SU-DHL-6 (cell line): ENCODE measurements at regions not wholly inside any gene's neighbourhood (a gene's known extent, or its start where the extent isn't known, plus 50 kb on each side); places are given as distances from the start of the nearest gene placed in this dataset.

Experiments
- H2AFZ ChIP-seq: fragments of 200-600 bp; sonication (generic); 2 replicates; pipeline ENCODE4 v1.6.1; 2014; ENCODE audit warnings: low read depth, mild to moderate bottlenecking, moderate library complexity, mixed read lengths, antibody characterized with exemption, low read length; ENCODE audit not compliant: severe bottlenecking
- H3F3A ChIP-seq: fragments of 200-600 bp; shearing (Covaris generic); 2 replicates; pipeline ENCODE4 v1.6.0; 2016; ENCODE audit warnings: antibody characterized with exemption, mild to moderate bottlenecking; ENCODE audit not compliant: insufficient read depth
- H3K27ac ChIP-seq: fragments of 200-600 bp; sonication (generic); 2 replicates; pipeline ENCODE4 v1.5.1; 2016; ENCODE audit warnings: low read depth, mild to moderate bottlenecking, low read length, moderate library complexity, mixed read lengths
- H3K27me3 ChIP-seq: fragments of 200-600 bp; sonication (generic), shearing (Covaris generic); 2 replicates; pipeline ENCODE4 v1.6.0; 2014; ENCODE audit warnings: mild to moderate bottlenecking, low read length
- H3K36me3 ChIP-seq: fragments of 200-600 bp; sonication (generic); 2 replicates; pipeline ENCODE4 v1.6.1; 2014; ENCODE audit warnings: mild to moderate bottlenecking, low read length, mixed read lengths
- H3K4me2 ChIP-seq: fragments of 300-600, 200-600 bp; shearing (Covaris generic), sonication (generic); 2 replicates; pipeline ENCODE4 v1.6.0; 2014; ENCODE audit warnings: low read length, low read depth, mild to moderate bottlenecking; ENCODE audit not compliant: poor library complexity, severe bottlenecking
- H3K4me3 ChIP-seq: fragments of 200-600 bp; sonication (generic); 2 replicates; pipeline ENCODE4 v1.5.1; 2014; ENCODE audit warnings: antibody characterized with exemption, low read length, mild to moderate bottlenecking, mixed read lengths; ENCODE audit not compliant: insufficient read depth, poor library complexity, severe bottlenecking
- H3K79me2 ChIP-seq: fragments of 200-600 bp; sonication (generic); 2 replicates; pipeline ENCODE4 v1.6.1; 2014; ENCODE audit warnings: mild to moderate bottlenecking, low read length, moderate library complexity; ENCODE audit not compliant: insufficient read depth
- H3K9ac ChIP-seq: fragments of 200-600 bp; sonication (generic); 2 replicates; pipeline ENCODE4 v1.7.0; 2014; ENCODE audit warnings: mild to moderate bottlenecking, low read length
- H3K9me2 ChIP-seq: fragments of 200-600 bp; sonication (generic); replicated peaks from 2 replicates; pipeline ENCODE4 v1.6.1; 2014; ENCODE audit warnings: low read length; ENCODE audit not compliant: insufficient read depth
- H3K9me3 ChIP-seq: fragments of 200-600 bp; sonication (generic); 2 replicates; pipeline ENCODE4 v1.6.1; 2014; ENCODE audit warnings: low read length, mixed read lengths; ENCODE audit not compliant: insufficient read depth
- H4K20me1 ChIP-seq: fragments of 200-600 bp; sonication (generic); 2 replicates; pipeline ENCODE4 v1.6.1; 2014; ENCODE audit warnings: low read depth, mild to moderate bottlenecking, antibody characterized with exemption, low read length, moderate library complexity, mixed read lengths
- EZH2phosphoT487 ChIP-seq: fragments of 200-600 bp; sonication (generic), shearing (Covaris generic); conservative IDR thresholded peaks from 2 replicates; pipeline ENCODE4 v1.6.1; 2018; ENCODE audit warnings: mild to moderate bottlenecking, antibody characterized with exemption, low read length, moderate library complexity, mixed read lengths
- TF ChIP-seq, protein P1 (sequence below): fragments of 200-600 bp; sonication (generic); IDR thresholded peaks from one replicate; pipeline ENCODE4 v1.5.1; 2017; ENCODE audit warnings: antibody characterized with exemption, mild to moderate bottlenecking, low read length, moderate library complexity; ENCODE audit not compliant: insufficient read depth, poor library complexity, severe bottlenecking

DNA sequence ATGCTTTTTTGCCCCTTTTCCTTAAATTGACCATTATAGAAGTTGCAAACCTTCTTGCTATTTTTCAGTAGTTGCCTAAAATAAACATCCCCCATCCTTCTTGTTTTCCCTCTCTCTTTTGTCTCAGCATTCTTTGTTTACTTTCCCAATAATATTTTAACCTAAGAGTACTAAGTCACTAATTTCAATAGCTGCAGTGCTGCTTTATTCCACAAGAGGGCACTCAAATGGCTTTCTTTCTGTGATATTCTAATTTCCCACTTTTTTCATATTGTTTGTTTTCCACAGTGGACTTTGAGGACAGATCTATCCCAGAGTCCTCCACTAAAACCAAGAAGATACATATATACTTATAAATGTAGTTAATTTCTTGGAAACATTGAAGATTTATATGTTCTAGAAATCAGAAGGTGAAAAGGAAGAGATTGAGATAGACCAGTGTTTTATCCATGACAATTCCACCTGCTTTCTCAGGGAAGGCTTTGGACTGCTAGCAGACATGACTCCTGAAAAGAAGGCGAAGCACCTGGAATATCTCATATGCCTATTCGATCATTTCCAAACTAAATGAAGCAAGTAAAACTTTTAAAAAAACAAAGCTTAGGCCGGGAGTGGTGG, 104.8 kb upstream of the GRIK1 start:
- TF ChIP-seq, protein P1, sequence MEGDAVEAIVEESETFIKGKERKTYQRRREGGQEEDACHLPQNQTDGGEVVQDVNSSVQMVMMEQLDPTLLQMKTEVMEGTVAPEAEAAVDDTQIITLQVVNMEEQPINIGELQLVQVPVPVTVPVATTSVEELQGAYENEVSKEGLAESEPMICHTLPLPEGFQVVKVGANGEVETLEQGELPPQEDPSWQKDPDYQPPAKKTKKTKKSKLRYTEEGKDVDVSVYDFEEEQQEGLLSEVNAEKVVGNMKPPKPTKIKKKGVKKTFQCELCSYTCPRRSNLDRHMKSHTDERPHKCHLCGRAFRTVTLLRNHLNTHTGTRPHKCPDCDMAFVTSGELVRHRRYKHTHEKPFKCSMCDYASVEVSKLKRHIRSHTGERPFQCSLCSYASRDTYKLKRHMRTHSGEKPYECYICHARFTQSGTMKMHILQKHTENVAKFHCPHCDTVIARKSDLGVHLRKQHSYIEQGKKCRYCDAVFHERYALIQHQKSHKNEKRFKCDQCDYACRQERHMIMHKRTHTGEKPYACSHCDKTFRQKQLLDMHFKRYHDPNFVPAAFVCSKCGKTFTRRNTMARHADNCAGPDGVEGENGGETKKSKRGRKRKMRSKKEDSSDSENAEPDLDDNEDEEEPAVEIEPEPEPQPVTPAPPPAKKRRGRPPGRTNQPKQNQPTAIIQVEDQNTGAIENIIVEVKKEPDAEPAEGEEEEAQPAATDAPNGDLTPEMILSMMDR, result peak; percentile 92
- no peak for TF ChIP-seq EZH2phosphoT487
- Histone ChIP-seq H3K9me2 (no peaks in the 10 kb centered on the region), H3K9ac (no peak overlapping the region), H2AFZ (no peak overlapping the region), H3K4me2 (no peak overlapping the region), H3K79me2 (no peaks in the 10 kb centered on the region), H3K4me3 (no peak overlapping the region), H3K27me3 (no peaks in the 10 kb centered on the region), H3F3A (no peaks in the 10 kb centered on the region), H3K36me3 (no peaks in the 10 kb centered on the region), H3K9me3 (no peaks in the 10 kb centered on the region), H3K27ac (no peak overlapping the region), H4K20me1 (no peaks in the 10 kb centered on the region)

DNA sequence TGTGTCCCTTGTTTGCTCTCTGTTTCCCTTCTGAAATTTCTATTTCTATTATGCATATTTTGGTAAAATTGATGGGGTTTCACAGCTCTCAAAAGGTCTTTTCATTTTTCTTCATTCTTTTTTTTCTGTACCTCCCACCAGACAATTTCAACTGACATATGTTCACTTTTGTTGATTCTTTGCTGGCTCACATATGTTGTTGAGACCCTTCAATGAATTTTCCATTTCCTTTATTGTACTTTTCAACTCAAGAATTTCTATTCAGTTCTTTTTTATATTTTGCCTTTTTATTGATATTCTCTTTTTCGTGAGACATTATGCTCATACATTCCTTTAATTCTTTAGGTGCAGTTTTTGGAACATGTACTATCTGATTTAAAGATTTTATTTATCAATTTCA, 102.6 kb upstream of the GRIK1 start:
- H2AFZ ChIP-seq, result no peak overlapping the region
- H3K27me3 ChIP-seq, result no peaks in the 10 kb centered on the region
- no peak overlapping the region for H3K4me3 ChIP-seq
- no peak overlapping the region for H3K27ac ChIP-seq
- no peak overlapping the region for H3K4me2 ChIP-seq
- TF ChIP-seq EZH2phosphoT487, result no peak
- TF ChIP-seq, protein P1, result no peak
- H3K36me3 ChIP-seq, result no peaks in the 10 kb centered on the region
- H4K20me1 ChIP-seq, result no peaks in the 10 kb centered on the region
- H3K9me2 ChIP-seq, result no peaks in the 10 kb centered on the region
- no peaks in the 10 kb centered on the region for H3K79me2 ChIP-seq
- H3F3A ChIP-seq, result no peaks in the 10 kb centered on the region
- no peaks in the 10 kb centered on the region for H3K9me3 ChIP-seq
- H3K9ac ChIP-seq, result no peak overlapping the region

DNA sequence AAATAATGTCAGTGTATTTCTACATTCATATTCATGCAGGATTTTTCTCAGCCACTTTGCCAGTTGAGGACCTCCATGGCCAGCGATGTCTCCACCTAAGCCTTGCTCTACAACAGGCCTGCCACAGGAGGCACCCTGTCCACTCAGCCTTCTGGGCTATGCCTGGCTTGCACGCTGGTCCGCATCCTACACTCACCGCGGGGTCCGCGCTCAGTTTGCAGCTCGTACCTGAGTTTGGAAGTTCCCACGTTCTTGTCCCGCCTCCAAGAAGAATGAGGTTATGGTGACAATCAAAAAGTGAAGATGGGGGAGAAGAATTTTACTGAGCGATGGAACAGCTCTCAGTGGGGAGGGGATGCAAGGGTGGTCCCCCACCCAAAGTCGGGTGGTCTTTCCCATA, 93.6 kb upstream of the GRIK1 start:
- Histone ChIP-seq H3K4me2 (no peak overlapping the region), H3K4me3 (no peak overlapping the region), H3F3A (no peaks in the 10 kb centered on the region), H3K79me2 (no peaks in the 10 kb centered on the region), H2AFZ (no peak overlapping the region), H3K9ac (no peak overlapping the region), H3K9me2 (no peaks in the 10 kb centered on the region), H3K27ac (no peak overlapping the region), H3K36me3 (no peaks in the 10 kb centered on the region), H3K9me3 (no peaks in the 10 kb centered on the region), H3K27me3 (no peaks in the 10 kb centered on the region), H4K20me1 (no peaks in the 10 kb centered on the region)
- no peak for TF ChIP-seq EZH2phosphoT487
- TF ChIP-seq, protein P1, result no peak
